Breast epithelium (tissue), 4 donors: ENCODE measurements at regions not wholly inside any gene's neighbourhood (a gene's known extent, or its start where the extent isn't known, plus 50 kb on each side); places are given as distances from the start of the nearest gene placed in this dataset.

ENCODE experiments used
- DNase-seq, 2 donors: peaks; one replicate each; pipeline ENCODE4 v3.0.0-alpha.2; 2019; ENCODE audit warnings: low spot score in 2 of 2
- H3K27ac ChIP-seq, 2 donors: fragments of 200-600 bp; sonication (generic) in 1 of 2; one replicate each; pipeline ENCODE4 v1.5.1; 2016 to 2019; ENCODE audit warnings: mild to moderate bottlenecking in 1 of 2
- H3K27me3 ChIP-seq, 2 donors: fragments of 200-600 bp; sonication (generic) in 1 of 2; one replicate each; pipeline versions ENCODE4 v1.5.1 to v1.6.0; 2017 to 2019; ENCODE audit warnings: control low read depth in 1 of 2, mild to moderate bottlenecking in 1 of 2
- H3K36me3 ChIP-seq: fragments of 200-600 bp; one replicate; pipeline ENCODE4 v1.5.1; 2019
- H3K4me1 ChIP-seq, 2 donors: fragments of 200-600 bp; sonication (generic); one replicate each; pipeline ENCODE4 v1.5.1; 2016 to 2019; ENCODE audit warnings: control low read depth in 1 of 2
- H3K4me3 ChIP-seq, 3 donors: fragments of 200-600 bp; sonication (generic); 1 replicate in 2 of 3; 2 replicates in 1 of 3; pipeline ENCODE4 v1.5.1; 2016 to 2019; ENCODE audit warnings: mild to moderate bottlenecking in 3 of 3, moderate library complexity in 2 of 3
- H3K9me3 ChIP-seq, 2 donors: fragments of 200-600 bp; sonication (generic) in 1 of 2; one replicate each; pipeline ENCODE4 v1.5.1; 2016 to 2019; ENCODE audit warnings: control low read depth in 1 of 2
- POLR2A ChIP-seq: fragments of 450-650 bp; IDR thresholded peaks from one replicate; pipeline ENCODE4 v1.6.1; 2016; ENCODE audit warnings: antibody characterized with exemption, mild to moderate bottlenecking, moderate library complexity
- POLR2AphosphoS5 ChIP-seq, 3 donors: sonication (generic); formaldehyde crosslinking; IDR thresholded peaks; one replicate each; pipeline ENCODE4 v1.6.1; 2017; ENCODE audit warnings: antibody characterized with exemption in 3 of 3
- intact Hi-C: fragments of 100-400 bp; cut with DNase I; formaldehyde crosslinking; loops from one replicate; pipeline ENCODE4 v1.15.1; 2023; ENCODE audit warnings: low total_unique reads
- TF ChIP-seq, protein P1 (sequence below), 3 donors: fragments of 450-650 bp; IDR thresholded peaks; one replicate each; pipeline ENCODE4 v1.5.1; 2016 to 2017; ENCODE audit warnings: antibody characterized with exemption in 3 of 3, mild to moderate bottlenecking in 3 of 3, moderate library complexity in 3 of 3

DNA sequence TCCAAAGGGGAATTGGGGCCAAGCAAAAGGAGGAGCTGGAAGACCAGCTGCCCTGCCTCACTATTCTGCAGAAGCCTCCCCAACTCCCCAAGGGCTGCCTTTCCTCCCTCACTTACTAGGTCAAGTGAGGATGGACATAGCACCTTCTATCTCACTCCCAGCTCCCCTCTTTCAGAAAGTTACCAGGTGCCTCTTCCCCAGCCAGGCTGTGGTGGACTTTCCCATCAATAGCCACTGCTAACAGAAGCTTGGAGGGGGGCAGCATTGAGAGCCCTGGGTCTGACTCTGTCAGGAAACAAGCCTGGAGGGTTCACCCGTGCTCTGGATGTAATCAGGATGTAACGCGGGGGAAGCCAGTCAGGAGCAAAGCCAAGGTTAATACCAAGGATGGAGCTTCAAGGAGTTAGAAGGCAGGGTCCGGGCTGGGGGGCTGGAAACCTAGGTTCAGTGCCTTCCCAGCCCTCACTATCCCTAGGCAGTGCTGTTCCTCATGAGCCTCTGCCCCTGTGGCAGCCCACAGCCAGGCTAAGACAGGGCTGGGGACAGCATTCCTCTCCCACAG is 127.8 kb upstream of the NGF start:
- Histone ChIP-seq H3K27ac (no peak overlapping the region), H3K36me3 (no peaks in the 10 kb centered on the region), H3K4me1 (no peaks in the 10 kb centered on the region), H3K9me3 (no peaks in the 10 kb centered on the region), H3K27me3 (no peaks in the 10 kb centered on the region), H3K4me3 (no peak overlapping the region)
- no peak for DNase-seq
- intact Hi-C loops, result no loop called here
- TF ChIP-seq POLR2AphosphoS5 (IDR thresholded peaks at IDR 0.05) (no peak), POLR2A (no peak)
- TF ChIP-seq, protein P1, sequence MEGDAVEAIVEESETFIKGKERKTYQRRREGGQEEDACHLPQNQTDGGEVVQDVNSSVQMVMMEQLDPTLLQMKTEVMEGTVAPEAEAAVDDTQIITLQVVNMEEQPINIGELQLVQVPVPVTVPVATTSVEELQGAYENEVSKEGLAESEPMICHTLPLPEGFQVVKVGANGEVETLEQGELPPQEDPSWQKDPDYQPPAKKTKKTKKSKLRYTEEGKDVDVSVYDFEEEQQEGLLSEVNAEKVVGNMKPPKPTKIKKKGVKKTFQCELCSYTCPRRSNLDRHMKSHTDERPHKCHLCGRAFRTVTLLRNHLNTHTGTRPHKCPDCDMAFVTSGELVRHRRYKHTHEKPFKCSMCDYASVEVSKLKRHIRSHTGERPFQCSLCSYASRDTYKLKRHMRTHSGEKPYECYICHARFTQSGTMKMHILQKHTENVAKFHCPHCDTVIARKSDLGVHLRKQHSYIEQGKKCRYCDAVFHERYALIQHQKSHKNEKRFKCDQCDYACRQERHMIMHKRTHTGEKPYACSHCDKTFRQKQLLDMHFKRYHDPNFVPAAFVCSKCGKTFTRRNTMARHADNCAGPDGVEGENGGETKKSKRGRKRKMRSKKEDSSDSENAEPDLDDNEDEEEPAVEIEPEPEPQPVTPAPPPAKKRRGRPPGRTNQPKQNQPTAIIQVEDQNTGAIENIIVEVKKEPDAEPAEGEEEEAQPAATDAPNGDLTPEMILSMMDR (IDR thresholded peaks at IDR 0.05), result no peak

DNA sequence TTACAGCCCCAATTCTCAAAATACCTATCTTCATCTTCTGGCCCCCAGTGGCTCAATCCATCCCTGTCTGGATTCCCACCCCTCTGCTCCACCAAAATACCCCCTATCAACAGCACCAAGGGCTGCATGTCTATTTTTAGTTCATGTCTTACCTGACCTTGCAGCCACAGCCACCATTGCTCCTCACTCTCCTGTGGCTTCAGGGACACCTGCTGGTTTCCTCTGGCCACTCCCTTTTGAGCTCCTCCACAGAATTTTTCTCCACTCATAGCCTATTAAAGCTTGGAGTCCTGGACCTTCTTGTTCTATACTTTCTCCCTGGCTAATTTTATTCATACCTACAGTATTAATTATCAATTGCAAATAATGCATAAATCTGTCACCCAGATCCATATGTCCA is 125.3 kb upstream of the NGF start:
- Histone ChIP-seq H3K9me3 (no peaks in the 10 kb centered on the region), H3K27ac (no peak overlapping the region), H3K4me3 (no peak overlapping the region), H3K4me1 (no peaks in the 10 kb centered on the region), H3K27me3 (no peaks in the 10 kb centered on the region), H3K36me3 (no peaks in the 10 kb centered on the region)
- intact Hi-C loops, result no loop called here
- TF ChIP-seq POLR2AphosphoS5 (IDR thresholded peaks at IDR 0.05) (no peak), POLR2A (no peak)
- TF ChIP-seq, protein P1 (IDR thresholded peaks at IDR 0.05), result no peak
- DNase-seq, result no peak

DNA sequence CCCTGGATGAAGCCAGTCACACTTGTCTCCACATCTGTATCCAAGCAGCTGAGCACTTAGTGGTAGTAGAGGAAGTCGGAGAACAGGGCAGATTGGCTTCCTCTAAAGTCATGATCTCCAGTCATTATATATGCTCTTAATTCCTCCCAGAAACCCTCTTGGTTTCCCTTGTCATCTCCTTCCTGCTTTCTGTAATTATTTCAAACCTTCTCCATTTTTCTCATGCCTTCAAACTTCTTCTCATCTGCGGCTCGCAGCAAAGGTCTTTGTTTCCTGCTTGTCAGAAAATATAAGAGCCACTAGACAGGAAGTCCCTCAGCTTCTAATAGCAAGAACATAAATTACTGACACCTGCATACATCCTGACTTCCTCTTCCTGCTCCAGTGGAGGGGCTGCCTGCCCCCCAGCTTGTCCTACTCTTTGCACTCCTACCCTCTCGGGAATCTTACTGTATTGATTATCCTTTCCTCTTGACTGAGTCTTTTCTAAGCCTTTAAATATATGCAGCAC is 124.6 kb upstream of the NGF start:
- H3K27me3 ChIP-seq, result no peaks in the 10 kb centered on the region
- TF ChIP-seq, protein P1 (IDR thresholded peaks at IDR 0.05), result no peak
- TF ChIP-seq POLR2A, result no peak
- TF ChIP-seq POLR2AphosphoS5 (IDR thresholded peaks at IDR 0.05), result no peak
- intact Hi-C loops, result no loop called here

DNA sequence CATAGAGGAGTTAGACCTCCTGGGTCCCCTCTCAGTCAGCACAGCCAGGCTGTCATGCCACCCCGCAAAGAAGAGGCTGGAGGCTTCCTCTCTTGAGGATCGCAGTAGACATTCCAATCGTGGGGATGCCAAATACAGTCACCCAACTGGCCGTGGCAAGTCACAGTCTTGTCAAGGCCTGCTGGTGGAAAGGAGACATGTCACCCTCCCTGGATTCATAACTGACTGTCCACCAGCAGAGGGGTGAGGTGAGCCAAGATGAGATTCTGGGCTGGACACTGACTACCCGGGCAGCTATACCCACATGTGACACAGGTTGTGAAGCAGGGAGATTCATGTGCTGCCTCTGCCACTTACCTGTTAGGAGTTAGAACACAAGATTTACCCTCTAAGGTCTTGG is 123.5 kb upstream of the NGF start:
- Histone ChIP-seq H3K27ac (no peak overlapping the region), H3K4me1 (no peaks in the 10 kb centered on the region), H3K4me3 (no peak overlapping the region), H3K36me3 (no peaks in the 10 kb centered on the region), H3K9me3 (no peaks in the 10 kb centered on the region), H3K27me3 (no peaks in the 10 kb centered on the region)
- TF ChIP-seq, protein P1 (IDR thresholded peaks at IDR 0.05), result no peak
- no peak for TF ChIP-seq POLR2AphosphoS5 (IDR thresholded peaks at IDR 0.05)
- TF ChIP-seq POLR2A, result no peak
- no peak for DNase-seq
- intact Hi-C loops, result no loop called here

More for the DNA sequence above, 124.6 kb upstream of the NGF start:
- no peak overlapping the region for H3K4me3 ChIP-seq
- H3K4me1 ChIP-seq, result no peaks in the 10 kb centered on the region
- H3K27ac ChIP-seq, result no peak overlapping the region
- H3K36me3 ChIP-seq, result no peaks in the 10 kb centered on the region
- no peak for DNase-seq
- no peaks in the 10 kb centered on the region for H3K9me3 ChIP-seq

DNA sequence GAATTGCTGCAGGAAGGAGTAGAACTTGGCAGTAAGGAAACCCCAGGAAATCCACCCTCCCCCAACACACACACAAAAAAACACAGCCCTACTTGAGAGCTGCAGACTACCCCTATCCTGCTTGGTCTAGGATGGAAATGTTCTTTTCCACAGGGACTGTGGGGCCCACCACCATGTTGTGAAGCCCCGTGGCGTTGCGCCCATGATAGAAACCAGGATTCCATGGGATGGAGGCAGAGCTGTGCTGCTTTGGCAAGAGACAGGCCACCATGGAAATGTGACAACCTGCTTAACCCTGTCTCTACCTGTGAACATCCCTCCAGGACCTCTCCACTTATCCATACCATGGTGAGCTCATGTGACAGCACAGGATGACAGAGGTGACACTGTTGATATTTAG is 121.1 kb upstream of the NGF start:
- H3K36me3 ChIP-seq, result no peaks in the 10 kb centered on the region
- H3K4me1 ChIP-seq, result no peaks in the 10 kb centered on the region
- H3K27ac ChIP-seq, result no peak overlapping the region
- no peak for DNase-seq
- no peaks in the 10 kb centered on the region for H3K27me3 ChIP-seq
- no peaks in the 10 kb centered on the region for H3K9me3 ChIP-seq
- TF ChIP-seq, protein P1 (IDR thresholded peaks at IDR 0.05), result no peak
- no peak for TF ChIP-seq POLR2A
- no peak for TF ChIP-seq POLR2AphosphoS5 (IDR thresholded peaks at IDR 0.05)
- H3K4me3 ChIP-seq, result no peak overlapping the region
- intact Hi-C loops, result no loop called here
